Liver (tissue), 8 donors: ENCODE measurements at regions not wholly inside any gene's neighbourhood (a gene's known extent, or its start where the extent isn't known, plus 50 kb on each side); places are given as distances from the start of the nearest gene placed in this dataset.

Experiments
- DNase-seq: peaks from one replicate; pipeline ENCODE4 v3.0.0-alpha.2; 2017; ENCODE audit warnings: low spot score
- H3K27ac ChIP-seq, 2 donors: one replicate each; pipeline ENCODE4 v1.7.0; 2013; ENCODE audit warnings: inconsistent platforms in 2 of 2, low read length in 2 of 2, control low read depth in 1 of 2, low read depth in 1 of 2, mild to moderate bottlenecking in 1 of 2
- H3K27me3 ChIP-seq, 4 donors: one replicate each; pipeline versions ENCODE4 v1.6.1 to v1.7.0; 2013; ENCODE audit warnings: low read length in 3 of 4, inconsistent platforms in 1 of 4, mild to moderate bottlenecking in 1 of 4, moderate library complexity in 1 of 4; ENCODE audit not compliant: control insufficient read depth in 4 of 4, insufficient read depth in 4 of 4
- H3K36me3 ChIP-seq, 4 donors: one replicate each; pipeline versions ENCODE4 v1.6.1 to v1.7.0; 2013; ENCODE audit warnings: low read length in 3 of 4, mild to moderate bottlenecking in 3 of 4, low read depth in 1 of 4, moderate library complexity in 1 of 4; ENCODE audit not compliant: control insufficient read depth in 4 of 4, insufficient read depth in 3 of 4
- H3K4me1 ChIP-seq, 4 donors: one replicate each; pipeline versions ENCODE4 v1.6.1 to v1.7.0; 2013; ENCODE audit warnings: low read length in 3 of 4, mild to moderate bottlenecking in 3 of 4, moderate library complexity in 1 of 4; ENCODE audit not compliant: control insufficient read depth in 4 of 4, insufficient read depth in 4 of 4
- H3K4me3 ChIP-seq, 3 donors: one replicate each; pipeline versions ENCODE4 v1.6.1 to v1.7.0; 2013; ENCODE audit warnings: low read length in 3 of 3, control low read depth in 1 of 3, low read depth in 1 of 3, mild to moderate bottlenecking in 1 of 3
- H3K9ac ChIP-seq, 2 donors: one replicate each; pipeline ENCODE4 v1.7.0; 2013; ENCODE audit warnings: low read length in 2 of 2, mild to moderate bottlenecking in 2 of 2, moderate library complexity in 2 of 2, control low read depth in 1 of 2, low read depth in 1 of 2
- H3K9me3 ChIP-seq, 4 donors: one replicate each; pipeline versions ENCODE4 v1.6.1 to v1.7.0; 2013; ENCODE audit warnings: low read length in 3 of 4; ENCODE audit not compliant: control insufficient read depth in 4 of 4
- CTCF ChIP-seq: fragments of 150-350 bp; IDR thresholded peaks from 2 replicates; pipeline ENCODE4 v1.5.1; 2017; ENCODE audit warnings: improper control_type of control experiment, low read depth, low read length; ENCODE audit not compliant: missing input control
- EGR1 ChIP-seq, 2 donors: IDR thresholded peaks; 2 replicates each; pipeline ENCODE4 v1.6.1; 2016 to 2018; ENCODE audit warnings: antibody characterized with exemption in 2 of 2, low read depth in 2 of 2
- FOXA2 ChIP-seq: IDR thresholded peaks from 2 replicates; pipeline ENCODE4 v1.6.1; 2016; ENCODE audit warnings: antibody characterized with exemption
- HNF4A ChIP-seq, 2 donors: conservative IDR thresholded peaks; 2 replicates each; pipeline ENCODE4 v1.6.1; 2016; ENCODE audit warnings: antibody characterized with exemption in 2 of 2, mild to moderate bottlenecking in 2 of 2
- HNF4G ChIP-seq: IDR thresholded peaks from 2 replicates; pipeline ENCODE4 v1.6.1; 2016; ENCODE audit warnings: antibody characterized with exemption
- JUND ChIP-seq, 2 donors: IDR thresholded peaks; 2 replicates each; pipeline ENCODE4 v1.6.1; 2016; ENCODE audit warnings: antibody characterized with exemption in 2 of 2
- MAX ChIP-seq: IDR thresholded peaks from 2 replicates; pipeline ENCODE4 v1.6.1; 2016; ENCODE audit warnings: antibody characterized with exemption
- REST ChIP-seq: IDR thresholded peaks from 2 replicates; pipeline ENCODE4 v1.6.1; 2016; ENCODE audit warnings: antibody characterized with exemption, mild to moderate bottlenecking
- WGBS: extraction: QIAGEN DNeasy Blood & Tissue Kit; methylation state at CpG from one replicate; pipeline ENCODE4 v1.1.7; 2013; 5-methylcytosine and 5-hydroxymethylcytosine counted together
- TF ChIP-seq, protein P1 (sequence below): IDR thresholded peaks from 2 replicates; pipeline ENCODE4 v1.6.1; 2016; ENCODE audit warnings: antibody characterized with exemption
- donor health status: healthy.
- donor health status: healthy.
- donor health status: healthy.
- donor health status: healthy.
- donor health status: healthy.

GRCh38 chr10:117646718-117647117 is 104.2 kb downstream of the EMX2 start:
- Histone ChIP-seq H3K4me3 (no peak overlapping the region), H3K9ac (no peak overlapping the region), H3K9me3 (peaks cover 0 to 6% (median under 1%) of the 10 kb centered on the region in 4 donors), H3K27ac (no peak overlapping the region), H3K27me3 (no peaks in the 10 kb centered on the region), H3K4me1 (no peaks in the 10 kb centered on the region), H3K36me3 (no peaks in the 10 kb centered on the region)
- no peak for DNase-seq
- TF ChIP-seq EGR1 (IDR thresholded peaks at IDR 0.05; ENCODE audit: low read depth in 2 of 2) = no peak
- TF ChIP-seq HNF4A (conservative IDR thresholded peaks at IDR 0.05) = no peak
- TF ChIP-seq MAX = no peak
- TF ChIP-seq JUND (IDR thresholded peaks at IDR 0.05) = no peak
- TF ChIP-seq, protein P1, sequence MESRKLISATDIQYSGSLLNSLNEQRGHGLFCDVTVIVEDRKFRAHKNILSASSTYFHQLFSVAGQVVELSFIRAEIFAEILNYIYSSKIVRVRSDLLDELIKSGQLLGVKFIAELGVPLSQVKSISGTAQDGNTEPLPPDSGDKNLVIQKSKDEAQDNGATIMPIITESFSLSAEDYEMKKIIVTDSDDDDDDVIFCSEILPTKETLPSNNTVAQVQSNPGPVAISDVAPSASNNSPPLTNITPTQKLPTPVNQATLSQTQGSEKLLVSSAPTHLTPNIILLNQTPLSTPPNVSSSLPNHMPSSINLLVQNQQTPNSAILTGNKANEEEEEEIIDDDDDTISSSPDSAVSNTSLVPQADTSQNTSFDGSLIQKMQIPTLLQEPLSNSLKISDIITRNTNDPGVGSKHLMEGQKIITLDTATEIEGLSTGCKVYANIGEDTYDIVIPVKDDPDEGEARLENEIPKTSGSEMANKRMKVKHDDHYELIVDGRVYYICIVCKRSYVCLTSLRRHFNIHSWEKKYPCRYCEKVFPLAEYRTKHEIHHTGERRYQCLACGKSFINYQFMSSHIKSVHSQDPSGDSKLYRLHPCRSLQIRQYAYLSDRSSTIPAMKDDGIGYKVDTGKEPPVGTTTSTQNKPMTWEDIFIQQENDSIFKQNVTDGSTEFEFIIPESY = no peak
- WGBS = 84% methylated on average over 5 of the region's 5 CpGs

GRCh38 chr10:117647306-117647705 is 104.8 kb downstream of the EMX2 start:
- DNase-seq = no peak
- no peak overlapping the region for H3K9ac ChIP-seq
- no peak overlapping the region for H3K4me3 ChIP-seq
- H3K27ac ChIP-seq = no peak overlapping the region
- peaks cover 0 to 6% (median under 1%) of the 10 kb centered on the region in 4 donors for H3K9me3 ChIP-seq
- TF ChIP-seq REST = no peak
- TF ChIP-seq FOXA2 = no peak
- TF ChIP-seq CTCF = no peak
- H3K27me3 ChIP-seq = peaks cover 0 to 2% (median 0%) of the 10 kb centered on the region in 4 donors
- no peaks in the 10 kb centered on the region for H3K36me3 ChIP-seq
- 57% methylated on average over 6 of the region's 6 CpGs for WGBS
- no peaks in the 10 kb centered on the region for H3K4me1 ChIP-seq

- H3K9me3 ChIP-seq = peaks cover 0 to 10% (median 6%) of the 10 kb centered on the region in 4 donors
- WGBS = 79% methylated on average over 5 of the region's 5 CpGs
- H3K4me1 ChIP-seq = peaks cover 0 to 1% (median 0%) of the 10 kb centered on the region in 4 donors
- no peak overlapping the region for H3K9ac ChIP-seq
- TF ChIP-seq HNF4G = no peak
- H3K27me3 ChIP-seq = peaks cover 0 to 5% (median 0%) of the 10 kb centered on the region in 4 donors
- no peak overlapping the region for H3K4me3 ChIP-seq
- H3K27ac ChIP-seq = no peak overlapping the region
- no peak for DNase-seq
- H3K36me3 ChIP-seq = no peaks in the 10 kb centered on the region
These were observed 108.6 kb downstream of the EMX2 start for GRCh38 chr10:117651121-117651520.
